GM12878 (cell line): ENCODE measurements at regions not wholly inside any gene's neighbourhood (a gene's known extent, or its start where the extent isn't known, plus 50 kb on each side); places are given as distances from the start of the nearest gene placed in this dataset.

ENCODE experiments used
- ATAC-seq: fragments of 200-7000 bp; cut with Tn5 transposase; 3 replicates; pipeline ENCODE4 v1.9.1; 2020; ENCODE audit warnings: mild to moderate bottlenecking, moderate library complexity
- BruUV-seq: library from RNA; stranded (reverse); fragments of 400-500 nt; replicated peaks from 2 replicates; lab custom pipeline; 2021; lab: Mats Ljungman, UMichigan
- CTCF ChIA-PET: fragments of 300-600 bp; sonication (Branson Sonifier 250); formaldehyde crosslinking; extraction: SDS; loops from one replicate; lab custom pipeline; 2021; ENCODE audit warnings: inconsistent platforms; lab: Yijun Ruan, JAX
- POLR2A ChIA-PET: fragments of 350-600 bp; formaldehyde crosslinking; extraction: SDS; loops from one replicate; lab custom pipeline; 2021; ENCODE audit warnings: inconsistent platforms; lab: Charles Lee
- RAD21 ChIA-PET: fragments of 300-600 bp; sonication (Branson Sonifier 250); formaldehyde crosslinking; loops from one replicate; lab custom pipeline; 2023; ENCODE audit warnings: antibody characterized with exemption; ENCODE audit not compliant: unreplicated experiment; lab: Charles Lee
- SMC1A ChIA-PET: fragments of 300-600 bp; sonication (Branson Sonifier 250); formaldehyde crosslinking; loops from one replicate; lab custom pipeline; 2023; ENCODE audit not compliant: unreplicated experiment, uncharacterized antibody; lab: Charles Lee
- DNase-seq: peaks from one replicate; pipeline ENCODE4 v3.0.0-alpha.2; 2011; ENCODE audit warnings: low read depth, low spot score
- FAIRE-seq: peaks from 3 replicates; lab custom pipeline; 2011; peaks lifted over from hg19 to GRCh38; lab: Jason Lieb, UNC
- H2AFZ ChIP-seq: 2 replicates; pipeline ENCODE4 v1.6.0; 2011; ENCODE audit warnings: low read depth, low read length, control low read depth; ENCODE audit not compliant: control insufficient read depth
- H3K27ac ChIP-seq: 2 replicates; pipeline ENCODE4 v1.5.1; 2011; ENCODE audit warnings: control low read depth; ENCODE audit not compliant: control insufficient read depth, insufficient read depth
- H3K27me3 ChIP-seq, 2 experiments: replicated peaks in 1 of 2; 2 replicates each; pipeline versions ENCODE4 v1.6.0 to v1.6.1; 2011; ENCODE audit warnings: low read length in 1 of 2; ENCODE audit not compliant: control insufficient read depth in 2 of 2, insufficient read depth in 2 of 2
- H3K36me3 ChIP-seq, 2 experiments: 2 replicates each; pipeline ENCODE4 v1.5.1; 2011; ENCODE audit warnings: low read length in 1 of 2; ENCODE audit not compliant: control insufficient read depth in 2 of 2, insufficient read depth in 2 of 2
- H3K4me1 ChIP-seq: 2 replicates; pipeline ENCODE4 v1.6.1; 2011; ENCODE audit warnings: mild to moderate bottlenecking, low read length, moderate library complexity, mixed read lengths; ENCODE audit not compliant: control insufficient read depth, insufficient read depth
- H3K4me2 ChIP-seq: 2 replicates; pipeline ENCODE4 v1.6.0; 2011; ENCODE audit warnings: control low read depth; ENCODE audit not compliant: control insufficient read depth, insufficient read depth
- H3K4me3 ChIP-seq: fragments of 200-600 bp; sonication (generic); 2 replicates; pipeline ENCODE4 v1.5.1; 2016
- H3K79me2 ChIP-seq: 2 replicates; pipeline ENCODE4 v1.6.0; 2011; ENCODE audit warnings: low read length; ENCODE audit not compliant: control insufficient read depth, insufficient read depth
- H3K9ac ChIP-seq: 2 replicates; pipeline ENCODE4 v1.8.0; 2011; ENCODE audit warnings: low read length, control low read depth, mixed read lengths; ENCODE audit not compliant: control insufficient read depth, insufficient read depth
- H3K9me3 ChIP-seq: replicated peaks from 3 replicates; pipeline ENCODE4 v1.5.1; 2011; ENCODE audit warnings: mild to moderate bottlenecking, low read length; ENCODE audit not compliant: control insufficient read depth, insufficient read depth
- H4K20me1 ChIP-seq: 2 replicates; pipeline ENCODE4 v1.6.0; 2011; ENCODE audit not compliant: control insufficient read depth, insufficient read depth
- BHLHE40 ChIP-seq, 2 experiments: fragments of 450-650 bp in 1 of 2; IDR thresholded peaks; 2 replicates each; pipeline ENCODE4 v1.6.1; 2011 to 2017; ENCODE audit warnings: low read depth in 2 of 2, borderline replicate concordance in 1 of 2, improper control_type of control experiment in 1 of 2, low read length in 1 of 2, mild to moderate bottlenecking in 1 of 2
- ETV6 ChIP-seq, 2 experiments: fragments of 450-650 bp in 1 of 2; IDR thresholded peaks in 1 of 2; conservative IDR thresholded peaks in 1 of 2; 2 replicates each; pipeline ENCODE4 v1.6.1; 2014; ENCODE audit warnings: antibody characterized with exemption in 1 of 2, borderline replicate concordance in 1 of 2, low read depth in 1 of 2, mild to moderate bottlenecking in 1 of 2, moderate library complexity in 1 of 2
- IKZF1 ChIP-seq: fragments of 450-650 bp; conservative IDR thresholded peaks from 2 replicates; pipeline ENCODE4 v1.6.1; 2017; ENCODE audit warnings: antibody characterized with exemption, mild to moderate bottlenecking
- STAT3 ChIP-seq: IDR thresholded peaks from 2 replicates; pipeline ENCODE4 v1.6.1; 2011; ENCODE audit warnings: low read depth, low read length, improper control_type of control experiment
- YBX1 ChIP-seq: fragments of 450-650 bp; IDR thresholded peaks from 2 replicates; pipeline ENCODE4 v1.6.1; 2016; ENCODE audit warnings: antibody characterized with exemption
- WGBS: methylation state at CpG from one replicate; pipeline ENCODE4 v1.1.6; 2016; ENCODE audit warnings: low lambda C conversion rate; ENCODE audit not compliant: insufficient replicate concordance, insufficient coverage; ENCODE audit errors: missing lambda C conversion rate; 5-methylcytosine and 5-hydroxymethylcytosine counted together
- in situ Hi-C: fragments of 300-500 bp; cut with MboI; formaldehyde crosslinking; loops from 9 replicates; pipeline ENCODE4 v1.14.3; 2018; ENCODE audit warnings: mixed read lengths
- intact Hi-C: fragments of 100-400 bp; cut with micrococcal nuclease; formaldehyde crosslinking; loops from one replicate; pipeline ENCODE4 v1.14.2; 2022; ENCODE audit not compliant: unreplicated experiment
- TF ChIP-seq, protein P1 (sequence below): IDR thresholded peaks from 2 replicates; pipeline ENCODE4 v1.6.1; 2012; ENCODE audit warnings: low read depth, low read length, improper control_type of control experiment
- TF ChIP-seq, protein P2 (sequence below): IDR thresholded peaks from 2 replicates; pipeline ENCODE4 v1.6.1; 2012; ENCODE audit warnings: low read depth, low read length, improper control_type of control experiment

DNA sequence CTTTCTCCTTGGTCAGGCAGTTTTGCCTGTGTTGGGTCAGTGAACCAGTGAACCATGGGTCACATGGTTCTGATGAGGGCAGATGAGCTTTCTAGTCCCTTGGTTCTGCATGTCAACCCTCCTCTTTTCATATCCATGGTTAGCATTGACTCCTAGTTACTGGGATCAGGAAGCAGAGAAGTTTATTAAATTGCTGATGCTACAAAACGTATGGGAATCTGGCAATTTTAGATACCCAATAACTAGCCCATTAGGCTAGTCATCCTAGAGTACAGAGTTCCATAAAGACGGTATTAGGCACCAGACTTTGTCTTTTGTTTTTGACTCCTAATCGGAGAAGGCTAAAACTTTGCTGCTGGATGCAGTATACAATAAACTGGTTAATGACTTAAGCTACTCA, 273.1 kb downstream of the ATPSCKMT start:
- WGBS = 40% methylated on average over 3 of the region's 3 CpGs
- H3K4me3 ChIP-seq = no peak overlapping the region
- TF ChIP-seq YBX1 (no peak), ETV6 (conservative IDR thresholded peaks at IDR 0.05 in 1 of 2, IDR thresholded peaks at IDR 0.05 in 1 of 2; ENCODE audit: borderline replicate concordance in 1 of 2, low read depth in 1 of 2) (no peak), STAT3 (no peak), BHLHE40 (IDR thresholded peaks at IDR 0.05; ENCODE audit: borderline replicate concordance in 1 of 2, low read depth in 2 of 2, low read length in 1 of 2) (no peak), IKZF1 (no peak)
- TF ChIP-seq, protein P1, sequence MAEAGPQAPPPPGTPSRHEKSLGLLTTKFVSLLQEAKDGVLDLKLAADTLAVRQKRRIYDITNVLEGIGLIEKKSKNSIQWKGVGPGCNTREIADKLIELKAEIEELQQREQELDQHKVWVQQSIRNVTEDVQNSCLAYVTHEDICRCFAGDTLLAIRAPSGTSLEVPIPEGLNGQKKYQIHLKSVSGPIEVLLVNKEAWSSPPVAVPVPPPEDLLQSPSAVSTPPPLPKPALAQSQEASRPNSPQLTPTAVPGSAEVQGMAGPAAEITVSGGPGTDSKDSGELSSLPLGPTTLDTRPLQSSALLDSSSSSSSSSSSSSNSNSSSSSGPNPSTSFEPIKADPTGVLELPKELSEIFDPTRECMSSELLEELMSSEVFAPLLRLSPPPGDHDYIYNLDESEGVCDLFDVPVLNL = no peak
- TF ChIP-seq, protein P2, sequence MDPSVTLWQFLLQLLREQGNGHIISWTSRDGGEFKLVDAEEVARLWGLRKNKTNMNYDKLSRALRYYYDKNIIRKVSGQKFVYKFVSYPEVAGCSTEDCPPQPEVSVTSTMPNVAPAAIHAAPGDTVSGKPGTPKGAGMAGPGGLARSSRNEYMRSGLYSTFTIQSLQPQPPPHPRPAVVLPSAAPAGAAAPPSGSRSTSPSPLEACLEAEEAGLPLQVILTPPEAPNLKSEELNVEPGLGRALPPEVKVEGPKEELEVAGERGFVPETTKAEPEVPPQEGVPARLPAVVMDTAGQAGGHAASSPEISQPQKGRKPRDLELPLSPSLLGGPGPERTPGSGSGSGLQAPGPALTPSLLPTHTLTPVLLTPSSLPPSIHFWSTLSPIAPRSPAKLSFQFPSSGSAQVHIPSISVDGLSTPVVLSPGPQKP = no peak
- no peak overlapping the region for H2AFZ ChIP-seq
- ChIA-PET CTCF (no interaction called here), POLR2A (no interaction called here), RAD21 (no interaction called here), SMC1A (no interaction called here)
- H3K27ac ChIP-seq = no peak overlapping the region
- DNase-seq (no peak), FAIRE-seq (no peak), ATAC-seq (no peak)
- H3K27me3 ChIP-seq = no peaks in the 10 kb centered on the region
- no peaks in the 10 kb centered on the region for H3K36me3 ChIP-seq
- intact Hi-C loops (no loop called here), in situ Hi-C loops (no loop called here)
- no peak overlapping the region for H3K4me2 ChIP-seq
- no peaks in the 10 kb centered on the region for H3K9me3 ChIP-seq
- BruUV-seq = no TSS peak
- H3K4me1 ChIP-seq = no peaks in the 10 kb centered on the region
- no peaks in the 10 kb centered on the region for H3K79me2 ChIP-seq
- H3K9ac ChIP-seq = no peak overlapping the region
- H4K20me1 ChIP-seq = no peaks in the 10 kb centered on the region
